GM18498 (cell line): ENCODE measurements at regions not wholly inside any gene's neighbourhood (a gene's known extent, or its start where the extent isn't known, plus 50 kb on each side); places are given as distances from the start of the nearest gene placed in this dataset.
"Not testable (repeated sequence)": the region's sequence is repeated elsewhere in the genome, so short reads cannot be mapped to it uniquely, and the experiment has no call there.

Source experiments
- ATAC-seq: cut with Tn5 transposase; IDR thresholded peaks from one replicate; pipeline ENCODE4 v1.9.1; 2021; ENCODE audit warnings: mild to moderate bottlenecking, moderate library complexity; ENCODE audit not compliant: unreplicated experiment

GRCh38 chr12:23350808-23351207 lies 598.7 kb downstream of the SOX5 start:
- ATAC-seq, result peak; percentile 94

GRCh38 chr12:23352670-23353069 lies 596.8 kb downstream of the SOX5 start:
- no peak for ATAC-seq

- no peak for ATAC-seq
Measured at GRCh38 chr12:23354800-23355199, 594.7 kb downstream of the SOX5 start.

GRCh38 chr12:23356440-23356839 lies 593.0 kb downstream of the SOX5 start:
- no peak for ATAC-seq

- ATAC-seq, result no peak
Measured at GRCh38 chr12:23356927-23357708, 592.4 kb downstream of the SOX5 start.

- ATAC-seq, result no peak
Measured at GRCh38 chr12:23359975-23360701, 589.3 kb downstream of the SOX5 start.

- no peak for ATAC-seq
Measured at GRCh38 chr12:23361971-23362370, 587.5 kb downstream of the SOX5 start.

- ATAC-seq, result no peak
Measured at GRCh38 chr12:23368590-23368989, 580.9 kb downstream of the SOX5 start.

- ATAC-seq, result no peak
Measured at GRCh38 chr12:23375621-23376020, 573.8 kb downstream of the SOX5 start.

- ATAC-seq, result no peak
Measured at GRCh38 chr12:23376238-23376637, 573.2 kb downstream of the SOX5 start.

GRCh38 chr12:23380419-23381100 lies 568.9 kb downstream of the SOX5 start:
- ATAC-seq, result no peak

GRCh38 chr12:23388898-23389297 lies 560.6 kb downstream of the SOX5 start:
- not testable (repeated sequence) for ATAC-seq

GRCh38 chr12:23389315-23389714 lies 560.2 kb downstream of the SOX5 start:
- not testable (repeated sequence) for ATAC-seq

- ATAC-seq, result no peak
Measured at GRCh38 chr12:23399402-23399933, 550.0 kb downstream of the SOX5 start.

GRCh38 chr12:23415180-23415579 lies 534.3 kb downstream of the SOX5 start:
- ATAC-seq, result no peak

- no peak for ATAC-seq
Measured at GRCh38 chr12:23421556-23421955, 527.9 kb downstream of the SOX5 start.

- ATAC-seq, result no peak
Measured at GRCh38 chr12:23423097-23423687, 526.3 kb downstream of the SOX5 start.

GRCh38 chr12:23423796-23424195 lies 525.7 kb downstream of the SOX5 start:
- no peak for ATAC-seq

GRCh38 chr12:23424685-23425084 lies 524.8 kb downstream of the SOX5 start:
- ATAC-seq, result no peak

- ATAC-seq, result no peak
Measured at GRCh38 chr12:23426328-23426727, 523.1 kb downstream of the SOX5 start.

GRCh38 chr12:23428758-23429157 lies 520.7 kb downstream of the SOX5 start:
- ATAC-seq, result no peak
